Sigmoid colon (tissue), 4 donors: ENCODE measurements at regions not wholly inside any gene's neighbourhood (a gene's known extent, or its start where the extent isn't known, plus 50 kb on each side); places are given as distances from the start of the nearest gene placed in this dataset.

Experiments
- EP300 ChIP-seq, 4 donors: sonication (generic); formaldehyde crosslinking; IDR thresholded peaks; one replicate each; pipeline ENCODE4 v1.6.1; 2017; ENCODE audit warnings: antibody characterized with exemption in 4 of 4
- POLR2A ChIP-seq, 2 donors: fragments of 450-650 bp; IDR thresholded peaks; one replicate each; pipeline ENCODE4 v1.6.1; 2016; ENCODE audit warnings: antibody characterized with exemption in 2 of 2, mild to moderate bottlenecking in 2 of 2, moderate library complexity in 2 of 2
- POLR2AphosphoS5 ChIP-seq, 4 donors: sonication (generic); formaldehyde crosslinking; IDR thresholded peaks; one replicate each; pipeline ENCODE4 v1.6.1; 2017; ENCODE audit warnings: antibody characterized with exemption in 4 of 4
- TF ChIP-seq, protein P1 (sequence below), 4 experiments: fragments of 450-650 bp in 3 of 4; fragments of 200-600 bp in 1 of 4; IDR thresholded peaks; one replicate each; pipeline ENCODE4 v1.5.1; 2016 to 2019; ENCODE audit warnings: antibody characterized with exemption in 4 of 4, mild to moderate bottlenecking in 3 of 4, moderate library complexity in 2 of 4

DNA sequence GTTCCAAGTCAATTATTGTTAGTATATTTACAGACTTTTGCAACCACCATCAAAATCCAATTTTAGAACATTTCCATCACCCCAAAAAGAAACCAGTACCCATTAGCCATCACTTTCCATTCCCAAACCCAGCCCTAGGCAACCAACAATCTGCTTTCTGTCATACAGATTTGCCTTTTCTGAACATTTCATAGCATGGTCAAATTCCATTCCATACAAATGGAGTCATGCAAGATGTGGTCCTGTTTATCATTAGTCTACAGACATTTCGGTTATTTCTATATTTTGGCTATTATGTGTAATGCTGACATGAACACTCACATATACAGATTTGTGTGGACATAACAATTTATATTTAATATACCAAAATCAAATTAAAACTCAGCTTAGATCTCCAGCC is 508.7 kb downstream of the ZNF674 start:
- TF ChIP-seq POLR2A (IDR thresholded peaks at IDR 0.05) = no peak
- TF ChIP-seq, protein P1, sequence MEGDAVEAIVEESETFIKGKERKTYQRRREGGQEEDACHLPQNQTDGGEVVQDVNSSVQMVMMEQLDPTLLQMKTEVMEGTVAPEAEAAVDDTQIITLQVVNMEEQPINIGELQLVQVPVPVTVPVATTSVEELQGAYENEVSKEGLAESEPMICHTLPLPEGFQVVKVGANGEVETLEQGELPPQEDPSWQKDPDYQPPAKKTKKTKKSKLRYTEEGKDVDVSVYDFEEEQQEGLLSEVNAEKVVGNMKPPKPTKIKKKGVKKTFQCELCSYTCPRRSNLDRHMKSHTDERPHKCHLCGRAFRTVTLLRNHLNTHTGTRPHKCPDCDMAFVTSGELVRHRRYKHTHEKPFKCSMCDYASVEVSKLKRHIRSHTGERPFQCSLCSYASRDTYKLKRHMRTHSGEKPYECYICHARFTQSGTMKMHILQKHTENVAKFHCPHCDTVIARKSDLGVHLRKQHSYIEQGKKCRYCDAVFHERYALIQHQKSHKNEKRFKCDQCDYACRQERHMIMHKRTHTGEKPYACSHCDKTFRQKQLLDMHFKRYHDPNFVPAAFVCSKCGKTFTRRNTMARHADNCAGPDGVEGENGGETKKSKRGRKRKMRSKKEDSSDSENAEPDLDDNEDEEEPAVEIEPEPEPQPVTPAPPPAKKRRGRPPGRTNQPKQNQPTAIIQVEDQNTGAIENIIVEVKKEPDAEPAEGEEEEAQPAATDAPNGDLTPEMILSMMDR (IDR thresholded peaks at IDR 0.05) = no peak
- TF ChIP-seq POLR2AphosphoS5 (IDR thresholded peaks at IDR 0.05) = no peak
- no peak for TF ChIP-seq EP300 (IDR thresholded peaks at IDR 0.05)
